NCI-H146 (cell line): ENCODE measurements at regions not wholly inside any gene's neighbourhood (a gene's known extent, or its start where the extent isn't known, plus 50 kb on each side); places are given as distances from the start of the nearest gene placed in this dataset.

Experiments
- DNase-seq: peaks from one replicate; lab custom pipeline; 2025; lab: John Stamatoyannopoulos, UW

DNA sequence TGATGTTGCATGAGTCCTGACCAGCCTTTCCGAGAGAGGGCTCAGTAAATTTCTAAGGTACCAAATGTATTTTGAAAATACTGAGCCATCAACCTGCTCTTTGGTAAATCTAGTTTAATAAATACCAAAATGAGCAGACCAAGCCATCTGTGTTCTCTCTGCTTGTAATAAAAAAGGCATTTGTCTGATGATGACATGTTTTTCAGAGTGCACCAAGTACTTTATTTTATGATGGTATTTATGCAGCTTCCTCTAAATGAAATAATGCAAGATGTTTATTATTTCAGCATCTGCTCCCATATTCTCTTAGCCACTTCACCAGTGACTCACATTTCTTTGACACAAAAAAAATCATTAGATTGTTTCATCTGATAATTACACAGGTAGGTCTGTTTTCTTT lies 700.5 kb downstream of the TRIML1 start:
- DNase-seq, result no peak

DNA sequence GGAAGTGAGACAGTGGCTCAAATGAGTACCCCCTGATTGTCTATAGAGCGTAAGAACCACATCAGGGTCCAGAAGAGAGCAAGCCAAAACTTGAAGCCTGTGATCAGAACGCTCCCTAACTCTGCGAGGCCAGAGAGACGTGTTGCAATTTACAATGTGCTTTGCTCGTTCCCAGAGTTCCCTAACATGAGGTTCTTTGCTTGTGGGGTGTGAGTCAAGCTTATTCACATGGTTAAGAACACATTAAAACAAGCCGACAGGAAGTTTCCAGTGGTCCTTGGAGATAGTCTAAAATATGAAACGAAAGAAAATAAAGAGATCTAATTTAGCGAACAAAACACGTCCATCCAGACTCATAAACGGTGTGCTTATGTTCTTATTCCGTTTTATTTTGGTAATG lies 702.3 kb downstream of the TRIML1 start:
- no peak for DNase-seq

DNA sequence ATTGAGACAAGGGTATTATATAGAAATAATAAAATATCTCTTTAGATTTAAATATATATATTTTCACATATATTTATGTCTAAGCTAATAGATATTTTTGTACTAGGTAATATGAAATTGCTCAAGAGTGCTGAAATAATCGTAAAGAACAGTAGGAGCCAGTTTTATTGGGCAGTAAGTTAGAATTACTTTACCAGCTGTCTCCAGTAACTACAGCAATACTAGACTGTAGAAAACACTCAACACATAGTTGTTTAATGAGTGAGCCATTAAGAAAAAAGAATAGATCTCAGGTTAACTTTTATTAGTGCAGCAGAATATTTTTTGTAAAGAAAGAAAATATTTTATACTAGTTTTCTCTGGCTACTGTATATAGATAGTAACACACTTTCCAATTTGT lies 715.2 kb downstream of the TRIML1 start:
- DNase-seq, result no peak

DNA sequence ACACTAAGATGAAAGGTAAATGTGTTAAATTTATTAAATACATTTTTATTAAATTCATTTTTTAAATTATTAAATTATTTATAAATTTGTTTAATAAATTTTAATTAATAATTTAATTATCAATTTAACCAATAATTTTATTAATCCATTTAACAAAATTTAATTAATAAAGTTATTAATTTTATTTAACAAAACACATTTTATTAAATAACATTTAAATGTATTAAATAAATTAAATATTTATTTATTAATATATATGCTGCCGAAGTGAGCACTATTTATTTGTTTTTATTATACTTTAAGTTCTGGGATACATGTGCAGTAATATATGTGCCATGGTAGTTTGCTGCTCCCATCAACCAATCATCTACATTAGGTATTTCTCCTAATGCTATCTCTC lies 719.5 kb downstream of the TRIML1 start:
- DNase-seq, result no peak

DNA sequence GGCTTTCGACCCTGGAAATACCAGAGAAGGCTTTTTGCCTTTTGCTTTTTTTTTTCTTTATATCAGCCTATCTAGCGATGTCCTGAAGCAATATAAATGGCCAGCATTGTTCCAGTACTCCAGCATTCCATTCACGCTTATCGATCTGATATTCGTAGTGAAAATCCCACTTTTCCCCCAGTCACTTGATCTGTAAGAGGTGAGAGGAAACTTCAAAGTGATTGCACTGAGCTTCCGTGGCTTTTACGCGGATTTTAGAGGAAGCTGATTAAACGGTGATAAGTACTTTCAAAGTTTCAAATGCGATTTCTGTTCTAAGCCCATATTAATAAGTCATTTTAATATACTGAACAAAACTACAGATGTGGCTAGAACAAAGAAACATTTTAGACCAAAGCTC lies 725.5 kb downstream of the TRIML1 start:
- no peak for DNase-seq

DNA sequence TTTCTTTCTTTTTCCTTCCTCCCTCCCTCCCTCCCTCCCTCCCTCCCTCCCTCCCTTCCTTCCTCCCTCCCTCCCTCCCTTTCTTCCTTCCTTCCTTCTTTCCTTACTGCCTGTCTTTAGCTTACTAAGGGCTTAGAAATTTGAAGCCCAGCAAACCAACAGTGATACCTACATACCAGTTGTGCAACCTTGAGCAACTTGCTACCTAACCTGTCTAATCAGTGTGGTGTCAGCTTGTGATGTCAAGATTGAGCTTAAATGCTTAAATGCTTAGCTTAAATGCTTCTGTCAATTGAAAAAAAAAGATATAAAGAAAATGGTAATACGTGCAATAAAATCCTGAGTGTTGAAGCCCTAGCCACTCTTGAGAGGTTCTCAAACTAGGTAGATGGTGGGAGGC lies 728.6 kb downstream of the TRIML1 start:
- DNase-seq, result no peak

DNA sequence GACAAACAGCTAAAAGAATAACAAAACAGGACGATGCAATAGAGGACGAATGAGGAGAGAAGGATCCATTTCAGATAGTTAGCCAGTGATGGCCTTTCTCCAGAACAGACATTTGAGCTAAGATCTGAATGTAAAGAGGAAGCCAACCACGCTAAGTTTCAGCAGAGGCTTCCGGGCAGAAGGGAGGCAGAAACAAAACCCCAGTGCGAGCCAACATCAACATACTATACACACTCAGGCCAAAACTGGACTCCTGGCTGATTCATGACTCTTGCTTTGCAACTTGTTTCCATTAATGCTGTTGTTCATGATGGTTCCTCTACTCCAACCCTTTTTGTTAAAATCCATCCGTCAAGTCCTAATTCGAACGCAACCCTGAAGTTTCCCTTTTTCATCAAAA lies 730.3 kb downstream of the TRIML1 start:
- DNase-seq, result no peak

DNA sequence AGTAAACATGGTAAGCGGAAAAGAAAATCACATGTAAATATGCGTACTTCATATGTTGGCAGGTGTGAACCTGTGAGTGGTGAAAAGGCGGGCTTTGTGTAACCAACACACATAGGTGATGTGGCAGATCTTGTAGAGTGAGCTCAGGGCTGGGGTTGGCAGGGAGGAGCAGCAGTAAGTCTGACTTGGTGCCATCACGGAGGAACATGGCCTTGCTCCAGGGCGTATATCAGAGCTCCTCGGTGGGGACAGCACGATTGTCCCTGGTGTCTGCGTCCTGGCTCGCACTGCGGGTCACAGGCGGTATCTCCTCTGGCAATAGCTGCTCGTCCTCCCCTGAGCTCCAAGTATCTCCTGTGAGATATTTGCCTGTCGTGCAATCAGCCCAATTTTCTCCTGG lies 733.6 kb downstream of the TRIML1 start:
- DNase-seq, result no peak

DNA sequence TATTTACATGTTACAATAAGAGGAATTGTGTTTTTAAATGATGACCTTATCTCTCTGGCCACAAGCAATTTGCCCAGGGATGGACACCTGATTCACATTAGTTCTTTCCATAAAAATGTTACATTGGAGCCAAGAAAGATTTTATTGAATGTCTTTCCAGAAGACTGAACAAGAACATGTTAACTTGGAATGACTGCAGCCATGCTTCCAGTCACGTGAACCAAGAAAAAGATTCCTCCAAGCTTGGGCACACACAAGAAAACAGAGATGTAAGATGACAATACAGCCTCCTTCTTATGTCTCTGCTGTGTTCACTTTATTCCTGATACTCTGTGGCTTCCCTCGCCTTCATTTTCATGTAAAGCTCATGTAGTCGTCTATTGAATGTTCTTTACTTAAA lies 737.6 kb downstream of the TRIML1 start:
- no peak for DNase-seq

DNA sequence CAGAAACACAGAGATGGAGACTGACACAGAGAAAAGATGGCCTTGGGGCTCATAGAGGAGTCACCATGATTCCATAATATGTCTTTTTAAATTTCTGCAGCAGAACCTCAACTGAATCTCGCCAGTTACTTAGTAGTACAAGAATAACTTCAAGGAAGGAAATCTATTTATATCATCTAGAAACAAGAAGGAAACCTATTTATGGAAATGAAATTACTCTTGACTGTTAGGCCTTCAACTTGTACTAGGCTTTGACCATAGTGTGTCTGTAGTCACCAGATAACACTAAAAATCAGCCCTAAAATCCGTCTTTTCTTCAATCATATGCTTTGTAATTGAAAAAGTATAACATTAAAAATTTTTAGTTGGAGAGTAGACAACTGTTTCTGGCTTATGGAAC lies 740.4 kb downstream of the TRIML1 start:
- no peak for DNase-seq

DNA sequence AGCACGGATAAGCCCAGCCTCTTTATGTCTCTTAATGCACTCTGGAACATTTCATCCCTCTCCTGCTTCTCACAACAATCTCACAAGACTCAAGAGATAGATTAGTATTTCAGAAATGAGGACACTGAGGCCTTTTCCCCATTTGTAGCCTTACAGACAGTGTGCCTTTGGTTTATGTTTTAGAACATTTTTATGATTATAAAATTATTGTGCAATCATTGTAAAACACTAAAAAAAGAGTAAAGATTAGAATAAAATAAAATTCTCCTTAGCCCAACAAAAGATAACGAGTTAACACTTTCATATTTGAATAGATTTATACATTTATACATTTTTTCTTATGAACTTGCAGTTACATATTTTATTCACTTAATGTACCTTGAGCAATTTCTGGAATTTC lies 748.7 kb downstream of the TRIML1 start:
- DNase-seq, result no peak

DNA sequence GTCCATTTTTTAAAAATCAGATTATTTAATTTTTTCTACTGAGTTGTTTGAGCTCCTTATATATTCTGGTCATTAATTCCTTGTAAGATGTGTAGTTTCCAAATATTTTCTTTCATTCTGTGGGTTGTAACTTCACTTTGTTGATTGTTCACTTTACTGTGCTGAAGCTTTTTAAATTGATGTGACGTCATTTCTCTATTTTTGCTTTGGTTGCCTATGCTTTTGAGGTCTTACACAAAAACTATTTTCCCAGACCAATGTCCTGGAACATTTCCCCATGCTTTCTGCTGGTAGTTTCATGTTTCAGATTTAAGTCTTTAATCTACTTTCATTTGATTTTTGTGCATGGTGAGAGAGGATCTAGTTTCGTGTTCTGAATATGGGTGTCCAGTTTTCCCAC lies 753.6 kb downstream of the TRIML1 start:
- no peak for DNase-seq

DNA sequence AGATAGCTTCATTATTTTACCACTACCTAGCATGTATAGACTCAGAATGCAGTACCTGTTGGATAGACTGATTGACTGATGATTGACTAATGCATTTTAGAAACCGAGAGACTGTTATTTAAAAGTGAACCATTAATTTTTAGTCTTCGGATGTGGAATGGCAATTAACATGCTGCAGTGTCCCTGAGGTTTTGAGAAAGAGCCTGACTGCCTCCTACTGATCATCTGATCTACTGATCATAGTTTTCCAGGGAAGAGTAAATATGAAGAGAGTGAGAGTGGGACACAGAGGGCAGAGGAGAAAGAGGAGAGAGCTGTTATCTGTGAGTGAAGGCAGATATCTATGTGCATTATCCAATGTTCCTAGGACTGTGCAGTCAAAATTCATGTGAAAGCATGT lies 764.7 kb downstream of the TRIML1 start:
- no peak for DNase-seq

DNA sequence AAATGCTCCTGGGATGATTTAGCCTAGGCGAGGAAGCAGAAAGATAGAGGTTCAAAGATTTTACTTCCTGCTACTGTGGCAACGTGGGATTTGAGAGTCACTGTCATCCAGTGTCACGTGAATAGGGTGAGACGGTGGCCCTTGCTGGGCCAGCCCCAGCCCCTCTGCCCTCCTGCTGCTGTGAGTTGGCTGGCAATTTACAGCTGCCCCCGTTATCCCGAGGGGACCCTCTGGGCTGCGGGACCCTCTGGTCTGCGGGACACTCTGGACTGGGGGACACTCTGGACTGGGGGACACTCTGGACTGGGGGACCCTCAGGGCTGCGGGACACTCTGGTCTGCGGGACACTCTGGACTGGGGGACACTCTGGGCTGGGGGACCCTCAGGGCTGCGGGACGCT lies 765.4 kb downstream of the TRIML1 start:
- no peak for DNase-seq

DNA sequence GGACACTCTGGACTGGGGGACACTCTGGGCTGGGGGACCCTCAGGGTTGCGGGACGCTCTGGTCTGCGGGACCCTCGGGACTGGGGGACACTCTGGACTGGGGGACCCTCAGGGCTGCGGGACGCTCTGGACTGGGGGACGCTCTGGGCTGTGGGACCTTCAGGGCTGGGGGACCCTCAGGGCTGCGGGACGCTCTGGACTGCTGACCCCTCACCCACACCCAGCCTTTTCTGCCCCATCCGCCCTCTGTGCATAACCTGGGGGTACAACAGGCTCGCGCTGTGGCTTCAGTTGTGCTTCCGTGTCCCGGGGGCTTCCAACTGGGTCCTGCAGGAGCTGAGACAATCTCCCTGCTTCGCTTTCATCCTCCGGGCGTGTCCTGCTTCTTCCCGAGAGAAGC lies 766.0 kb downstream of the TRIML1 start:
- DNase-seq, result no peak

DNA sequence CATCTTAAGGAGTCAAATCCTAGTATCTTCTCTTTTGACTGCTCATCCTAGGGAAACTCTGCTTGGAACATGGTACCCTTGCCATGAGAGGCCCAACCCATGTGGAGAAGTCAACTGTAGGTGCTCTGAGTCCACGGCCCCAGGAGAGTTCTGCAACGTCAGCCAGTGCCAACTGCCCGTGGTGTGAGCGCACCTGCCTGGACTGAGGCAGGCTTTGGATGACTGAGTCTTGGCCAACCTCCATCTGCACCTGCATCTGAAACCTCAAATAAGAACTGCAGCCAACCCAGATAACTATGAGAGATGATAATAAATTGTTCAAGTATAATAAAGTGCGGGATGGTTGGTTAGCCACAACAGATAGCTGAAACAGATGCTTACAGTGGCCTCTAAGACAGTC lies 772.0 kb downstream of the TRIML1 start:
- DNase-seq, result no peak

DNA sequence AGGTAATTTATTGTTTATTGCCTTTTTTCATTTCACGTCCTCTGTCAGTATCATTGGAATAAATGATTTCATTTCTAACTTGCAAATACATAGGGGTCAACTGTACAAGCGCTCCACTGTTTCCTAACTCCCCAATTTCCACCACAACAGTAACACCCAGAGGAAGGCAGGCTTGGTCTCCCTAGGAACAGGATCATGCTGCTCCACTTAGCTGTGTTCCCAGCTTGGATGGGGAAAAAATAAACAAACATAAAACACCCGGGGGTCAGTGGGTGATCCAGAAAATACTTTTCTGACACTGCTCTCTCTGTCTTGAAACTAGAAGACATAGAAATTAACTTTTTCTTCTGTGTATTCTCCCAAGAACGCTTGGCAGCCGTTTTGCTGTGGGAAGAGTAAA lies 772.5 kb downstream of the TRIML1 start:
- DNase-seq, result no peak

DNA sequence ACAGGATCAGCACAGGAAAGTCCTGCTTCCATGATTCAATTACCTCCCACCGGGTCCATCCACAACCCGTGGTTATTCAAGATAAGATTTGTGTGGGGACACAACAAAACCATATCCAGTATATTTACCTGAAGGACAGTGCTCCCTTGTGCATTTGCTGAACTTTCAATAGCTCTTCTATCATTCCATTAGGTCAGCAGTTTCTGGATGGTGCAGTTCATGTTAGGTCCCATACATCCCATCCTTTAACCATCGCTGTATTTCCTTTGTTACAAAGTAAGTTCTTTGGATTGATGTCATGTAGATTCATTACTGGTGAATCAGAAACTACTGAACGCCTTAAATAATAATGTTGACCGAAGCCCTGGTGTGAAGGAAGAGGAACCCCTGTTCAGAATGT lies 775.9 kb downstream of the TRIML1 start:
- no peak for DNase-seq

DNA sequence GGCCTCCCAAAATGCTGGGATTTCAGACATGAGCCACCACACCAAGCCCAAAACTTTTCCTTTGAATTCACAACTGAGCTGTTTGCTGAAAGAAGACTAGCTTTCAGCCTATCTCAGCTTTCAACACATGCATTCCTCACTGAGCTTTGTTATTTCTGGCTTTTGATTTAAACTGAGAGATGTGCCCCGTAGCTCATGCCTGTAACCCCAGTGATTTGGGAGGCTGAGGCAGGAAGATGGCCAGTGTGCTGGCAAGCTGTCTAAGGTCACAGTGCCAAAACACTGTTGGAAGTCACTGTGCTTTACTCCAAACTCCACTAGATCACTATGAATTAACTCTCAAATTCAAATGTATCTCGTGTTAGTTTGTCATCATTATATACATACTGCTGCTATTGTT lies 779.5 kb downstream of the TRIML1 start:
- DNase-seq, result no peak

DNA sequence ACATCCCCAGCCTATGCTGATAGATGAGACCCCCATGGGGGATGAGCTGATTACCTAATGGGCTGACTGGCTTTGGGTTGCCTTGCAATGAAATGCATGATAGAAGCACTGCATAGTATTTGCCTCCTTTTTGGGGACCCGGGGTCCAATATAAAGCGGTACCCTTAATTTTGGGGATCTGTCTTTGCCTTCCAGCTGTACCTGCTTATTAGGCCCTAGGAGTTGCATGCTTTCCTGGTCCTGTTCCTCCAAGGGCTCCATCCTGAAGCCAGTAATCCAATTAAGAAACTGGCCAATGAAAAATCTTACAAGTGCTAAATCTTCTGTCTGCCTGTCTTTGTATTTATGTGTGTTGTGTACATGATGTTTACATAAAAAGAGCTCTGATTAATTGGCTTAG lies 791.6 kb downstream of the TRIML1 start:
- DNase-seq, result no peak

DNA sequence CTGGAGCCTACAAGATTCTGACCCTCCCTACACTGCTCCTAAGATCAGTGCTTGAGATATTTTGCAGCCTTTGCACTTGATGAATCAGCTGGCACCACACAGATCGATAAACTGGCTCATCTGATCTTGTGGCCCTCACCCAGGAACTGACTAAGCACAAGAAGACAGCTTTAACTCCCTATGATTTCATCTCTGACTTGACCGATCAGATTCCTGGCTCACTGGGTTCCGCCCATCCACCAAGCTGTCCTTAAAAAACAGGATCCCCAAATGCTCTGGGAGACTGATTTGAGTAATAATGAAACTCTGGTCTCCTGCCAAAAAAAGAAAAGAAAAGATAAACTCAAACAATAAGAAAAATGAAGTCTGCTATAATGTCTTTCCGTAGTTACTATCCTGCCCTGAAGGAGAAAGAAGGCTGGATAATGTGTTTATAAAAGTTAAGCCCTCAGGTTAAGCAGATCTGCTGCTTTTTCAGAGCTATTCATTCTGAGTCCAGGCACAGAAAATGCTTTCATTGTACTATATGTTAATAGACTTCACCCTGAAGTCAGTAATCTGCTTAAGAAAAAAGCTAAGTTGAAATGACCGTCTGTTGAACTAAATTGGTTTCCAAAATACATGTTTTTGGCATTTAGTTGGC lies 795.2 kb downstream of the TRIML1 start:
- no peak for DNase-seq

DNA sequence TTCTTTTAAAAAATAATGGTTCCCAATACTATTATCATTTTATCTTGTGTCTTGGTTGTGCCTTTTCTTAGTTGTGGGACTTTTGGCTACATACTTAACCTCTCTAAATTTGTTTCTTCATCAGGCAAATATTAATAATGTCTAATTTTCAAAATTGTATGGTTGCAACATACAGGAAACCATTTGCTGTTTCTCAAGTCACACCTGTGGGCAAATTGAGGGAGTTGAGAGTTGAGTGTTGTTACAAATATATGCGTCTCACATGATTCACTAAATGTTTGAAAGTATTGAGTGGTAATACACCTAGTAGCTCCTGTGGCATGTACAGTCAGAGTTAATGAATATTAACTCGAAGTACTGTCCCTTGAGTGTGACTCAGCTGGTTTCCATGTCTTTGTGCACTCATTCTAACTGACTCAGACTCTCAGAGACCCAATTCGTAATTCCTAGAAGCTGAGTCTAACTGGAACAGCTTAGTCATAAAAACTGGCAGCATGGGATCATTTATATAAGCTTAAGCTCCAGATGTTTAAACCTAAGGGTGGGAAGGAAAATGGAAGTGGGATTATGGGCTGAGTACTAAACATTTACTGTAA lies 802.4 kb downstream of the TRIML1 start:
- no peak for DNase-seq

DNA sequence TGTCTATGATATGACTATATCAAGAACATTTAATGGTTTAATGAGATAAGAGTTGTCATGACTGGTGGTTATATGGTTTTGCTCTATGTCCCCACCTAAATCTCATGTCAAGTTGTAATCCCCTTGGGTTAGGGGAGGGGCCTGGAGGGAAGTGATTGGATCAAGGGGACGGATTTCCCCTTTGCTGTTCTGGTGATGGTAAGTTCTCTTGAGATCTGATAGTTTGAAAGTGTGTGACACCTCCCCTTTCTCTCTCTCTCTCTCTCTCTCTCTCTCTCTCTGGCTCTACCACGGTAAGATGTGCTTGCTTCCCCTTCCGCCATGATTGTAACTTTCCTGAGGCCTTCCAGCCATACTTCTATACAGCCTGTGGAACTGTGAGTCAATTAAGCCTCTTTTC lies 803.4 kb downstream of the TRIML1 start:
- no peak for DNase-seq

DNA sequence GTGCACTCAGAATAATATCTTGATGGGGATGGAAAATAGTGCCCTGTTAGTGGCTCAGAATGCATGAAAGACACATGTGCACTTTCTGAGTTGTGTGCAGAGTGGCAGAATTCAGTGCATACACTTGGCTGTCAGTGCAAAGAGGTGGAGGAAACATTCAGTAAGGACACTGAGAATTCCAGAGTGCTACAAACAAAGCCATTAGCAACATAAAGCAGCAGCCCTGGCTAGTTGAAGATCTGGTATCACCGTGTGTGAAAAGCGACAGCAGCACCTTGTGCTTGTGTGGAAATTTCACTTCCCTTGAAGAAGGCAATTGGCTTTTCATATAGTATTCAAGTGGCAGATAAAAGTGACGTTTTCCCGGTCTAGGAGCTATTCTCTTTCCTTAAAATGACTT lies 810.4 kb downstream of the TRIML1 start:
- no peak for DNase-seq

DNA sequence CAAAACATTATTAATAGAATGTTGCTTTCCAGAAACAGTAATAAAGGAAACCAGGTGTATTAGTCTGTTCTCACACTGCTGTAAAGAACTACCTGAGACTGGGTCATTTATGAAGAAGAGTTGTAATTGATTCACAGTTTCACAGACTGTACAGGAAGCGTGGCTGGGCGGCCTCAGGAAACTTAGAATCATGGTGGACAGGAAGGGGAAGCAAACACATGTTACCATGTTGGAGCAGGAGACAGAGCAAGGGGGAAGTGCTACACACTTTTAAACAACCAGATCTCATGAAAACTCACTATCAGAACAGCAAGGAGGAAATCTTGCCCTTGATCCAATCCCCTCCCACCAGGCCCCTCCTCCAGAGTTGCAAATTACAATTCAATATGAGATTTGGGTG lies 815.8 kb downstream of the TRIML1 start:
- no peak for DNase-seq
